A549 (cell line): ENCODE measurements at regions not wholly inside any gene's neighbourhood (a gene's known extent, or its start where the extent isn't known, plus 50 kb on each side); places are given as distances from the start of the nearest gene placed in this dataset.

Experiments used
- ATAC-seq, 2 experiments: fragments of 200-7000 bp in 1 of 2; fragments of >200 bp in 1 of 2; cut with Nextera tagmentation in 1 of 2; cut with Tn5 transposase in 1 of 2; 3 replicates each; pipeline versions ENCODE4 v1.8.0 to v1.9.1; 2018 to 2020; ENCODE audit warnings: mild to moderate bottlenecking in 1 of 2, moderate library complexity in 1 of 2
- CTCF ChIA-PET: fragments of 300-600 bp; sonication (Branson Sonifier 250); formaldehyde crosslinking; extraction: SDS; loops from one replicate; lab custom pipeline; 2021; ENCODE audit warnings: antibody characterized with exemption, inconsistent platforms; lab: Yijun Ruan, JAX
- POLR2A ChIA-PET: fragments of 350-600 bp; formaldehyde crosslinking; extraction: SDS; loops from one replicate; lab custom pipeline; 2021; ENCODE audit warnings: antibody characterized with exemption, inconsistent platforms; lab: Yijun Ruan, JAX
- DNase-seq, 2 experiments: peaks; one replicate each; pipeline versions ENCODE4 v3.0.0 to v3.0.0-alpha.2; 2011 to 2016; ENCODE audit warnings: low read depth in 1 of 2, low spot score in 1 of 2
- FAIRE-seq: peaks from 2 replicates; lab custom pipeline; 2011; peaks lifted over from hg19 to GRCh38; lab: Jason Lieb, UNC
- H3K27ac ChIP-seq, 2 experiments: fragments of >200 bp; sonication (Bioruptor Twin); formaldehyde crosslinking; 3 replicates each; pipeline ENCODE4 v1.5.1; 2016 to 2017
- H3K4me1 ChIP-seq: fragments of >200 bp; sonication (Bioruptor Twin); formaldehyde crosslinking; 3 replicates; pipeline ENCODE4 v1.6.1; 2016
- H3K4me2 ChIP-seq: fragments of >200 bp; sonication (Bioruptor Twin); formaldehyde crosslinking; 3 replicates; pipeline ENCODE4 v1.6.1; 2016
- H3K4me3 ChIP-seq: fragments of >200 bp; sonication (Bioruptor Twin); formaldehyde crosslinking; 3 replicates; pipeline ENCODE4 v1.5.1; 2016
- H3K9me3 ChIP-seq: fragments of >200 bp; sonication (Bioruptor Twin); formaldehyde crosslinking; 3 replicates; pipeline ENCODE4 v1.6.1; 2016
- CBX2 ChIP-seq: fragments of 200-600 bp; sonication (generic); IDR thresholded peaks from 2 replicates; pipeline ENCODE4 v1.6.1; 2016; ENCODE audit warnings: low read depth, mild to moderate bottlenecking, borderline replicate concordance
- CBX8 ChIP-seq: fragments of 200-600 bp; sonication (generic); IDR thresholded peaks from 2 replicates; pipeline ENCODE4 v1.6.1; 2016
- CHD2 ChIP-seq: fragments of 150-350 bp; IDR thresholded peaks from 2 replicates; pipeline ENCODE4 v1.6.1; 2014; ENCODE audit warnings: low read length; ENCODE audit not compliant: partially characterized antibody
- CHD4 ChIP-seq: fragments of 200-600 bp; sonication (generic); IDR thresholded peaks from 2 replicates; pipeline ENCODE4 v1.6.1; 2016; ENCODE audit warnings: antibody characterized with exemption, mild to moderate bottlenecking, borderline replicate concordance
- EHMT2 ChIP-seq: fragments of 200-600 bp; sonication (generic); IDR thresholded peaks from 2 replicates; pipeline ENCODE4 v1.6.1; 2016; ENCODE audit warnings: antibody characterized with exemption, low read depth, mild to moderate bottlenecking, moderate library complexity
- EP300 ChIP-seq, 2 experiments: fragments of >200 bp; sonication (Bioruptor Twin); formaldehyde crosslinking; IDR thresholded peaks; 2 replicates in 1 of 2; 3 replicates in 1 of 2; pipeline ENCODE4 v1.6.1; 2016 to 2017
- FOSL2 ChIP-seq, 2 experiments: fragments of 450-650 bp in 1 of 2; fragments of >200 bp in 1 of 2; sonication (Bioruptor Twin) in 1 of 2; formaldehyde crosslinking; IDR thresholded peaks; 2 replicates each; pipeline versions ENCODE4 v1.5.0 to v1.6.1; 2016 to 2020; ENCODE audit warnings: mild to moderate bottlenecking in 1 of 2, moderate library complexity in 1 of 2
- FOXS1 ChIP-seq: fragments of 250-450 bp; sonication (Bioruptor Pico); IDR thresholded peaks from 2 replicates; pipeline ENCODE4 v1.5.0; 2020; ENCODE audit warnings: mild to moderate bottlenecking, moderate library complexity
- GATA3 ChIP-seq: IDR thresholded peaks from 2 replicates; pipeline ENCODE4 v1.6.1; 2012; ENCODE audit warnings: borderline replicate concordance
- HES2 ChIP-seq: fragments of >200 bp; sonication (Bioruptor Twin); formaldehyde crosslinking; IDR thresholded peaks from 2 replicates; pipeline ENCODE4 v1.6.1; 2016
- HOXB5 ChIP-seq: fragments of 250-450 bp; sonication (Bioruptor Pico); IDR thresholded peaks from 2 replicates; pipeline ENCODE4 v1.5.0; 2020; ENCODE audit warnings: mild to moderate bottlenecking, moderate library complexity
- JUN ChIP-seq, 2 experiments: fragments of >200 bp; sonication (Bioruptor Twin); formaldehyde crosslinking; IDR thresholded peaks; 2 replicates in 1 of 2; 3 replicates in 1 of 2; pipeline ENCODE4 v1.6.1; 2016 to 2017
- JUNB ChIP-seq: fragments of >200 bp; sonication (Bioruptor Twin); formaldehyde crosslinking; IDR thresholded peaks from 2 replicates; pipeline ENCODE4 v1.6.1; 2016
- MAFK ChIP-seq: fragments of 450-650 bp; IDR thresholded peaks from 2 replicates; pipeline ENCODE4 v1.6.1; 2014; ENCODE audit not compliant: partially characterized antibody
- MAZ ChIP-seq: fragments of 150-350 bp; IDR thresholded peaks from 2 replicates; pipeline ENCODE4 v1.6.1; 2014; ENCODE audit warnings: antibody characterized with exemption, low read depth, low read length, borderline replicate concordance
- NR3C1 ChIP-seq: fragments of >200 bp; sonication (Bioruptor Twin); formaldehyde crosslinking; IDR thresholded peaks from 3 replicates; pipeline ENCODE4 v1.6.1; 2017
- PBX3 ChIP-seq: IDR thresholded peaks from 2 replicates; pipeline ENCODE4 v1.6.1; 2012
- PHF8 ChIP-seq: fragments of 200-600 bp; sonication (generic); IDR thresholded peaks from 2 replicates; pipeline ENCODE4 v1.6.1; 2016; ENCODE audit warnings: low read depth, mild to moderate bottlenecking, antibody characterized with exemption, moderate library complexity, borderline replicate concordance
- POLR2A ChIP-seq: IDR thresholded peaks from 2 replicates; pipeline ENCODE4 v1.6.1; 2012; ENCODE audit warnings: mild to moderate bottlenecking, low read length
- POLR2AphosphoS2 ChIP-seq: conservative IDR thresholded peaks from 2 replicates; pipeline ENCODE4 v1.6.1; 2012; ENCODE audit warnings: low read length, improper control_type of control experiment, inconsistent platforms
- RAD21 ChIP-seq, 2 experiments: fragments of >200 bp in 1 of 2; sonication (Bioruptor Twin) in 1 of 2; formaldehyde crosslinking in 1 of 2; IDR thresholded peaks in 1 of 2; conservative IDR thresholded peaks in 1 of 2; 2 replicates in 1 of 2; 3 replicates in 1 of 2; pipeline ENCODE4 v1.6.1; 2012 to 2018; ENCODE audit warnings: inconsistent platforms in 1 of 2
- RARB ChIP-seq: fragments of 250-450 bp; sonication (Bioruptor Pico); IDR thresholded peaks from 2 replicates; pipeline ENCODE4 v1.8.0; 2021; ENCODE audit warnings: mild to moderate bottlenecking, moderate library complexity
- REST ChIP-seq: fragments of 200-600 bp; sonication (generic); IDR thresholded peaks from 2 replicates; pipeline ENCODE4 v1.6.1; 2016; ENCODE audit warnings: antibody characterized with exemption, mild to moderate bottlenecking, moderate library complexity
- SMC3 ChIP-seq: fragments of >200 bp; sonication (Bioruptor Twin); formaldehyde crosslinking; IDR thresholded peaks from 3 replicates; pipeline ENCODE4 v1.6.1; 2018; ENCODE audit warnings: inconsistent platforms
- SREBF2 ChIP-seq: fragments of 450-650 bp; IDR thresholded peaks from 2 replicates; pipeline ENCODE4 v1.6.1; 2014; ENCODE audit warnings: mild to moderate bottlenecking, moderate library complexity
- TFCP2L1 ChIP-seq: fragments of 250-450 bp; sonication (Bioruptor Pico); IDR thresholded peaks from 2 replicates; pipeline ENCODE4 v1.5.0; 2021; ENCODE audit warnings: mild to moderate bottlenecking
- USF2 ChIP-seq: fragments of 450-650 bp; IDR thresholded peaks from 2 replicates; pipeline ENCODE4 v1.6.1; 2014; ENCODE audit warnings: antibody characterized with exemption
- ZC3H11A ChIP-seq: fragments of 450-650 bp; IDR thresholded peaks from 2 replicates; pipeline ENCODE4 v1.6.1; 2014; ENCODE audit warnings: antibody characterized with exemption, mild to moderate bottlenecking
- ZFP36 ChIP-seq: fragments of 450-650 bp; IDR thresholded peaks from 2 replicates; pipeline ENCODE4 v1.6.1; 2014; ENCODE audit warnings: borderline replicate concordance; ENCODE audit not compliant: partially characterized antibody
- ZNF302 ChIP-seq: fragments of 250-450 bp; sonication (Bioruptor Pico); IDR thresholded peaks from 2 replicates; pipeline ENCODE4 v1.9.0; 2021; ENCODE audit warnings: inconsistent platforms, mild to moderate bottlenecking, moderate library complexity
- ZSCAN20 ChIP-seq: fragments of 250-450 bp; sonication (Bioruptor Pico); IDR thresholded peaks from 2 replicates; pipeline ENCODE4 v1.8.0; 2022; ENCODE audit warnings: mild to moderate bottlenecking, moderate library complexity
- WGBS: methylation state at CpG from one replicate; pipeline ENCODE4 v1.1.6; 2017; ENCODE audit errors: missing lambda C conversion rate; 5-methylcytosine and 5-hydroxymethylcytosine counted together

GRCh38 chr4:23241408-23241807 is 548.7 kb downstream of the GBA3 start:
- Histone ChIP-seq H3K4me3 (no peak overlapping the region), H3K4me2 (no peak overlapping the region), H3K27ac (no peak overlapping the region), H3K9me3 (no peaks in the 10 kb centered on the region), H3K4me1 (no peaks in the 10 kb centered on the region)
- FAIRE-seq = no peak
- ATAC-seq = no peak
- POLR2A ChIA-PET = no interaction called here
- DNase-seq = no peak
- WGBS = 81% methylated on average over 5 of the region's 5 CpGs
- TF ChIP-seq JUNB (no peak), MAFK (no peak), JUN (IDR thresholded peaks at IDR 0.05) (no peak), EHMT2 (no peak), MAZ (no peak), CBX2 (no peak), TFCP2L1 (CRISPR knock-in tag) (no peak), RARB (no peak)
- TF ChIP-seq, all 56 proteins: peak for 0
- CTCF ChIA-PET = interaction anchor here (0.6 kb wide), 1 partner anchor 435 kb away, joined by 3 read pairs; no protein-coding TSS in a partner anchor

- DNase-seq (no peak), FAIRE-seq (no peak), ATAC-seq (no peak)
- WGBS = 13% methylated on average over 2 of the region's 2 CpGs
- TF ChIP-seq JUNB (no peak), ZC3H11A (no peak), ZFP36 (no peak), CBX2 (no peak), ZNF302 (CRISPR knock-in tag) (no peak), FOXS1 (CRISPR knock-in tag) (no peak), REST (no peak), HOXB5 (CRISPR knock-in tag) (no peak), PHF8 (no peak), POLR2AphosphoS2 (no peak)
- no peak overlapping the region for H3K27ac ChIP-seq
- ChIA-PET CTCF (no interaction called here), POLR2A (no interaction called here)
- no peak overlapping the region for H3K4me2 ChIP-seq
- H3K4me3 ChIP-seq = no peak overlapping the region
- no peaks in the 10 kb centered on the region for H3K4me1 ChIP-seq
- no peaks in the 10 kb centered on the region for H3K9me3 ChIP-seq
Observed at GRCh38 chr4:23238848-23239247, 546.1 kb downstream of the GBA3 start.

GRCh38 chr4:23237771-23238170 is 545.0 kb downstream of the GBA3 start:
- DNase-seq (no peak), ATAC-seq (no peak), FAIRE-seq (no peak)
- no peak overlapping the region for H3K4me2 ChIP-seq
- ChIA-PET CTCF (no interaction called here), POLR2A (no interaction called here)
- H3K27ac ChIP-seq = no peak overlapping the region
- H3K4me3 ChIP-seq = no peak overlapping the region
- WGBS = 33% methylated on average over 3 of the region's 3 CpGs
- TF ChIP-seq ZC3H11A (no peak), USF2 (no peak), FOSL2 (IDR thresholded peaks at IDR 0.05) (no peak), FOSL2 (CRISPR knock-in tag; IDR thresholded peaks at IDR 0.05) (no peak), POLR2A (no peak), SMC3 (no peak), FOXS1 (CRISPR knock-in tag) (no peak), EP300 (IDR thresholded peaks at IDR 0.05) (no peak), TFCP2L1 (CRISPR knock-in tag) (no peak), PBX3 (no peak), HES2 (no peak), ZSCAN20 (no peak), GATA3 (no peak), CBX8 (no peak), CHD2 (no peak), CHD4 (no peak), RAD21 (conservative IDR thresholded peaks at IDR 0.05 in 1 of 2, IDR thresholded peaks at IDR 0.05 in 1 of 2) (no peak), NR3C1 (no peak), MAFK (no peak), SREBF2 (no peak)
- no peaks in the 10 kb centered on the region for H3K4me1 ChIP-seq
- H3K9me3 ChIP-seq = no peaks in the 10 kb centered on the region
